GM10266 (cell line): ENCODE measurements at regions not wholly inside any gene's neighbourhood (a gene's known extent, or its start where the extent isn't known, plus 50 kb on each side); places are given as distances from the start of the nearest gene placed in this dataset.

Experiments
- DNase-seq: peaks from one replicate; pipeline ENCODE4 v3.0.0; 2012; ENCODE audit errors: extremely low spot score
- CTCF ChIP-seq: IDR thresholded peaks from 2 replicates; pipeline ENCODE4 v1.5.1; 2012; ENCODE audit warnings: mild to moderate bottlenecking, low read depth; ENCODE audit not compliant: control insufficient read depth, insufficient read depth; ENCODE audit errors: missing control alignments

- TF ChIP-seq CTCF = peak; percentile 7
- no peak for DNase-seq
These were observed 69.3 kb upstream of the EGFLAM start for GRCh38 chr5:38189081-38189504.

- no peak for TF ChIP-seq CTCF
- no peak for DNase-seq
These were observed 69.8 kb upstream of the EGFLAM start for GRCh38 chr5:38188591-38188990.

- no peak for DNase-seq
- TF ChIP-seq CTCF = no peak
These were observed 70.8 kb upstream of the EGFLAM start for GRCh38 chr5:38187532-38187931.

- TF ChIP-seq CTCF = no peak
- no peak for DNase-seq
These were observed 73.7 kb upstream of the EGFLAM start for GRCh38 chr5:38184627-38185026.

GRCh38 chr5:38182991-38183390 is 75.4 kb upstream of the EGFLAM start:
- TF ChIP-seq CTCF = no peak
- no peak for DNase-seq

- TF ChIP-seq CTCF = no peak
- no peak for DNase-seq
These were observed 90.3 kb upstream of the EGFLAM start for GRCh38 chr5:38168029-38168428.

GRCh38 chr5:38167562-38167996 is 90.8 kb upstream of the EGFLAM start:
- DNase-seq = no peak
- TF ChIP-seq CTCF = no peak

GRCh38 chr5:38166832-38167231 is 91.5 kb upstream of the EGFLAM start:
- no peak for DNase-seq
- no peak for TF ChIP-seq CTCF
